EL (cell line): ENCODE measurements at regions not wholly inside any gene's neighbourhood (a gene's known extent, or its start where the extent isn't known, plus 50 kb on each side); places are given as distances from the start of the nearest gene placed in this dataset.

Experiments
- DNase-seq: peaks from one replicate; pipeline ENCODE4 v3.0.0-alpha.2; 2016

DNA sequence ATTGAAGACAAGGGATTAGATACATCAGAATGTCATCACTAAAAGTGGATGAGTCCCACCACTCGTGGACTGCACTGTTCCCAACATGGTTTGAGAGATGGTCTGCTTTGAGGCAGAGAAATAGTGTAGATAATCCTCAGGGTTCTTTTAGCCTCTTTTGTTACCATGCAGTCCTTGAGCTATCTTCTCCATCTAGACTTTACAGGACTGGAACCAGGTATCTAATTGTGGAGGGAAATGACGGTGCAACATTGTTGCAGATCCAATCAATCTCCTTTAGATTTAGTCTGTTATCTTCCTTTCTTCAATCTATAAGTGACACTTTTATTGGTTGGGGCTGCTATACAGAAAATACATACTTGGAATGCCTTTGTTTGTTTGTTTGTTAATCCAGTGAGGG lies 183.8 kb upstream of the CWC22 start:
- DNase-seq: no peak

DNA sequence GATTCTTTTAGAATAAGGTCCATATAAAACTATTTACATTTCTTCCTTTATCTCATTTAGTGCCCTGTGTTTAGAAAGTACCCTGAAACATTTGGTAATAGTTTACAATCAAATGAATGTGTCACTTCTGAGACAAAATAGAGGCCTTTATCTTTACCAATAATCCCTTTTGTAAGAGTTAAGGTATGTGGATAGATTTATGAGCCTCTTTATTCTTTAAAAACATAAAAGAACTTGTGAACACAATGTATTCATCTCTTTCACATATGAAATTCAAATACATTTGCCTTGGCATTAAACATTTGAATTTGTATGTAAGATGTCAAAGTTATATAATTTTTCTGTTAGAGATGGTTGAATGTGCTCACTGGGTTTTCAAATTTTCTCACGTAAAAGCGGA lies 180.5 kb upstream of the CWC22 start:
- no peak for DNase-seq

DNA sequence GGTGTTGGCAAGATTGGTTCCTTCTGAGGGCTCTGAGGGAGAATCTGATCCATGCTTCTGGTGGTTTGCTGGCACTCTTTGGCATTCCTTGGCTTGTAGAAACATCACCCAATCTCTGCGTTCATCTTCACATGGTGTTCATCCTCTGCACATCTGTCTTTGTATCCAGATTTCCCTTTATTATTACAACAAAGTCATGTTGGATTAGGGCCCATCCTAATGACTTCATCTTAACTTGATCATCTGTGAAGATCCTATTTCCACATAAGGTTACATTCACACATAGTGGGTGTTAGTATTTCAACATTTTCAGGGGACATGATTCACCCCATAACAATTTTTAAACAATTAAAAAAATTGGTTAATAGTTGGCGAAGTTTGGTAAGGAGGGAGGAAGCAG lies 177.4 kb upstream of the CWC22 start:
- peak; percentile 74 for DNase-seq

DNA sequence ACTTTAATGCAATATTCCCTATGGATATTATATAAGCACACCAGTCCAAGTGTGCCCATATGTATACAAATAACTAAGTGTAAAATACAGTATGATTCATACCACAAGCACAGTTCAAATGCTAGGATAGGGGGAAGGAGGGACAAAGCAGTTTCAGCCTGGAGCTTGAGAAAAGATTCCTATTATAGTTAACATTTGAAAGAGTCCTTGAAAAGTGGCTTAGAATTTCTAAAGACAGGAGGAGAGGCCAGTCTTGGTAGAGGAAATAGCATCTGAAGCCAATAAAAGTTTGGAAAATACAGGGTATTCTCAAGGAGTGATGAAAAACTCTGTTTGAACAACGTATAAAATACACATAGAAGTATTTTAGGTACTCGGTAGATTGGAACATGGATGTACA lies 173.4 kb upstream of the CWC22 start:
- no peak for DNase-seq

DNA sequence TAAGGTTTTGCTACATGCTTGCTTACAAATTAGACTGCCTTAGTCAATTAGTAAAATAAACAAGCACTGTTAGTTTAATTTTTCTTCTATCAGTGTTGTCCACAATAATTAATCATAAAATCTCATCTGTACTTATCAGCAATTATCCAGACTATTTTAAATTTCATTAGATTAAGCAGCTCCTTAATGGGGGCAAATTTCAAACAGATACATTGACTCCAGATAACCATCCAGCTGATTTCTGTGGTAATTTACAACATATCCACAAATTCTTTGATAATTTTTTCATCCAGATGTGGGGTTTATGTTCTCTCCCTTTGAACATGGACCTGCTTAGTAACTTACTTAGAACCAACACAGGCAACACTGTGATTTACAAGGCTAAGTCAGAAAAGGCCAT lies 170.4 kb upstream of the CWC22 start:
- no peak for DNase-seq

DNA sequence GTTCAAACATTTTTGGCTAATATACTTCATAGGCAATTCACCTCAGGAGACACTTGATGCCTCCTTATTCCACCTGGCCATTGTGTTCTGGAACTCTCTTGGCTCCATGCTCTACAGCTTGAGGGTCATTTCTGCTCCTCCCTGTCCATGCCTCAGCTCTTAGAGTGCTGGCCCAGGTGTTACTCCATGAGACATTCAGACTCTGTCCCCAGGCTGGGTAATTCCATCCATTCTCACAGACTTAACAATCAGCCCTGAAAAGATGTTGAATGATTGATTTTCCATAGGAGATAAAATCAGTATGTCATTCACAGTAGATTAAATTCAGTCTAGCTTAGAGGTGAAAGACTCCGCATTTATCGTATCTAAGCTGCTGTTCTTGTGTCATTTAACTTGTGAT lies 168.6 kb upstream of the CWC22 start:
- no peak for DNase-seq

DNA sequence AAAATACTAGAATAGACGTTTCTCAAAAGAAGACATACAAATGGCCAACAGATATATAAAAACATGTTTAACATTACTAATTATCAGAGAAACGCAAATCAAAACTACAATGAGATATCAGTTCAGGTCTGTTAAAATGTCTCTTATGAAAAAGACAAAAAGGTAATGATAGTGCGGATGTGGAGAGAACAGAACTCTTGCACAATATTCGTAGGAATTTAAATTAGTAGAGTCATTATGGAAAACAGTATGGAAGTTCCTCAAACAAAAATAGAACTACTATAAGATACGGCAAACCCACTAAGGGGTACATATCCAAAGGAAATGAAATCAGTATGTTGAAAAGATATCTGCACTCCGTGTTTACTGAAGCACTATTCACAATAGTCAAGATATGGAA lies 167.5 kb upstream of the CWC22 start:
- DNase-seq: no peak

DNA sequence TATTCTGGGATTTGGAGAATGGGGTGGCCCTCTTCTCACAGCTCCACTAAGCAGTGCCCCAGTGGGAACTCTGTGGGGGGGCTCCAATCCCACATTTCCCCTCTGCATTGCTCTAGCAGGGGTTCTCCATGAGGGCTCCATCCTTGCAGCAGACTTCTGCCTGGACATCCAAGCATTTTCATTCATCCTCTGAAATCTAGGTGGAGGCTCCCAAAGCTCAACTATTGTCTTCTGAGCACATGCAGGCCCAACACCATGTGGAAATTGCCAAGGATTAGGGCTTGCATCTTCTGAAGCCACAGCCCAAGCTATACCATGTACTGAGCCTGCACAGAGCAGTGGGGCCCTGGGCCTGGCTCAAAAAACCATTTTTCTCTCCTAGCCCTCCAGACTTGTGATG lies 162.4 kb upstream of the CWC22 start:
- no peak for DNase-seq

DNA sequence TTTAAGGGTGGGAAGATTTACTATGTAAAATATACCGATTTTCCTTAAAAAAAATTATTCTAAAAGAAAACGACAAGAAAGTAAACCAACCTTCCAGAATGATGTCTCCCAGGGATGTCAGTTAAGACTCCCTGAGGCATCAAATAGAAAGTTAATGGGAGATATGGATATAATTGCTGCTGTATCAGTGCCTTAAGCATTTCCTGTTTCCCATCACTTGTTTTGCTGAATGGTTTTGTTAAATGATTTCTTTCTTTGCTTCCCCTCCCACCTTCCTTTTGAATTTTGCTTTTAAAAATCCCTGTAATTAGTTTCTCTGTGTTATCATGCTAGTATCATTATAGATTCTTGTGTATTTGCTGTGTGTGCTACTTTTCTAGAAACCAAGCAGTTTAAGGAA lies 154.3 kb upstream of the CWC22 start:
- DNase-seq: no peak

DNA sequence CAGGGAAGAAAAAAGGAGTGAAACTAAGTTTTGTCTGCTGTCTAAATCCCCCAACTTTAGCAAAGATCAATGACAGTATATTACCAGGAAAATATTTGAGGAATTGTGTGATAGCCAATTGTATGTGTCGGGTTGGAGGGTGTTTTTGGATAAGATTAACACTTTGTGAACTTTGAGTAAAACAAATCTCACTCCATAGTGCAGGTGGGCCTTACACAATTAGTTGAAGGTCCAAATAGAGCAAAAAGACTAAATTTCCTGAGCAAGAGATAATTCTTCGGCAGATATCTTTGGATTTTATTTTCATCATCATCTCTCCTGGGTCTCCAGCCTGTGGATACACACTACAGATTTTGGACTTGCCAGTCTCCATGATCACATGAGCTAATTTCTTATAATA lies 152.8 kb upstream of the CWC22 start:
- DNase-seq: no peak

DNA sequence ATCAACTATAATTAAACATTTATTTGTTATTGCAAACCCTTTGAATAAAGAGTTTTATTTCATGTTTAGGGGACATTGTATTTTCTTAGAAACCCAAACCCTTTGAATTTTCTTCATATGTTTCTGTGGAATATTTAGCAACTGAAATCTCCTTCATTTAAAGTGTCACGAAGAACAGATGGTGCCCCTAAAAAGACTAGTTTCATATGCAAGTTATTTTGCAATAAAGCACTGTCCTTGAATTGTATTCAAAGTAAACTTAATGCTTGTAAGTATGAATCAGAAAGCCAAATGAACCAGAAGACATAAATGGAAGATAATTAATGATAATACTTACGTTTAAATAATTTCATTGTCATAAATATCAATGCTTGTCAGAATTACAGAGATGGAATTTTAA lies 151.9 kb upstream of the CWC22 start:
- no peak for DNase-seq

DNA sequence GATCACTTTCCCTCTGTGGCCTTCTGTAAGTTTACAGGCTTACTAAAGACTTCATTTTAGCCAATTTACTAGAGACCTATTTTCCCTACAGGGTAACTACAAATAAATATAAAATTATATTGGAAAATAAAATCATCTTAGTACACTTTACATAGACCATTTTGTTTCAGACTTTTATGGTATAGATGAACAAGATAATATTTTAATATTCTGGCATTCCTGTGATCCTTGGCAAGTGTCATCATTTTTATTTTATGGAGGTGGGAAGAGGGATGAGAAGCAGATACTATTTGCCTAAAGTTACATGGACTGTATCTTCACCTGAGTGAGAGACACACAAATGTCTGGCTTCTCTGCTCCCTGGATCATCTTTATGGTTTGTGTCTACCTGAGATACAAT lies 149.6 kb upstream of the CWC22 start:
- no peak for DNase-seq

DNA sequence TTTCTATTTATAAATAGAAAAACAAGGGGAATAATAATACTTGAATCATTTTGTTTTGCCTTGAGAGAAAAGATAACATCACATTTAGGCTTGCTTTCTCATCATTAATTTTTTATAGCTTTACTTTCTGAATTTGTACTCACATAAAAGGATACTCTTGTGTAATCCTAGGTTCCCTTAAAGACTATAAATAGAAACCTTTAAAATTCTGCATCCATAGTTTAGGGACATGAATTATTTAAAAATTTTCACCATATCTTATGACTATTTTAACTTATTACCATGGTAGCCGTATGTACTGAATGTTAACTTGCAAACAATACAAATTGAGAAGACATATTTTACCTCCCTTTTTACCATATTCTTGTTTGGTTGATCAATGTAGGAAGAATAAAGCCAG lies 143.5 kb upstream of the CWC22 start:
- no peak for DNase-seq

DNA sequence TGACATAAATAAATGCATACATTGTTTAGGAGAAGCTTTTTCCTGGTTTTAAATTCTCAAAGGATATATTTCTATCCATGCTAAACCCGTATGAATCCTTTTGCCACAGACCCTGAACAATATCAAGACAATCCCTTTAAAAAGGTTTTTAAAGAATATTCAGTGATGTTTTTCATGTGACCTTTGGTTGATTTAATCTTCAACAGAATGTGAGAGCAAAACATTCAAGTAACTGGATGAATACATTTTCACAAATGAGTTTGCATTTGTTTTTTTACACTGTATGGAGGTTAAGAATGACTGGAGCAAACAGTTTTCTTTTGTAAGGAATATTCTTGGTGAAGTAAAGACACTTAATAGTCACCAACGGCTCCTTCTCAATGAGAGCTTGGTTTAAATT lies 139.4 kb upstream of the CWC22 start:
- DNase-seq: no peak

DNA sequence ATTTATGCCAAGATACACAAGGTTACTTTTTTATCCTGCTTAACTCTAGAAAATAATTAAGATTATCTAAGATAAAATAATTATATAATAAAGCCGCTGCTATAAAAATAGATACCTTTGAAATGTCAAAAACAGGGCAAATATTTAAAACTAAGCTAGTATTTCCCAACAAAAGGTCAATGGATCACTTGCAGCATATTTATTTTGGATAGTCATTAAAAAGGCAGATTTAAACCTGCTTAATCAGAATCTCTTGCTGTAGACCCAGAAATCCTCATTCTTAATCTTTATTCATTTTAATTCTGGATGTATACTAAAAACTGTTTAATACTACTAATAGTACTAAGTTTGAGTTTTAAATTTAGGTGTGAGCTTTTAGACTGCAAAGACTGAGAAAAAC lies 139.0 kb upstream of the CWC22 start:
- DNase-seq: no peak

DNA sequence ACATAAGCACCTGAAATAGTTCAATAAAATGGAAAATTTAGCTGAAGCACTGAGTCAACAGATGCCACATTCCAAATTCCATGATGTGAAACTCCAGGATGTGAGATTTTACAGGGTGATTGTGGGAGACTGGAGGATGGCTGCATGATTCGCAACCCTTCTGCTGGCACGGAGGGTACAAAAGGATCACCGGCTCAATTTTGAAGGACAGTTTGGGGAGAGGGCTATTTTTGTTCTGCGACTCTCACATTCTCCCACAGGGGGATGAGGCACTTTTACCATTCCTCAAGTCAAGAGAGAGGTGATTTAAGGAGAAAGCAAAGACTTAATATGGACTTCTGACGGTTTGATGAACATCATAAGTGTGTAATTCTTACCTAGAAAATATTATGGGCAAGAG lies 138.1 kb upstream of the CWC22 start:
- no peak for DNase-seq

DNA sequence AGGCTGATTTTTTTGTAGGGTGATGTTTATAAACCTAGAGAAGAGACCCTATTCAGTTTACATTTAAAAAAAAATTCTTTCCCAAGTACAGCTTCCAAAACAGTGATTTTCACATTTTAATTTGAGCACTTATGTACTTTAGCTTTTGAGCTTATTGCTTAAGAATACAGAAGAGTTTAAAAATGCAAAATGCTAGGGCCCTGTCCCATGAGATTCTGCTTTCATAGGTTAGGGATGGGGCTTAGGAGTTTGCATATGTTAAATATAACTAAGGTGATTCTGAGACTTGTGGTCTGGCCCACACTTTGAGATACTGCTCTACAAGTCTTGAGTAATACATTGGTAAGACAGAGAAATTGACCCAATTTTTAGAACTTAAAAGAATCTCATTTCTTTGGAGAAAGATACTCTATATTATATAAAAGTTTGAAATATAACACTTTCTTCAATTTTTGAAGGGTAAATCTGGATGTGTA lies 137.3 kb upstream of the CWC22 start:
- DNase-seq: no peak

DNA sequence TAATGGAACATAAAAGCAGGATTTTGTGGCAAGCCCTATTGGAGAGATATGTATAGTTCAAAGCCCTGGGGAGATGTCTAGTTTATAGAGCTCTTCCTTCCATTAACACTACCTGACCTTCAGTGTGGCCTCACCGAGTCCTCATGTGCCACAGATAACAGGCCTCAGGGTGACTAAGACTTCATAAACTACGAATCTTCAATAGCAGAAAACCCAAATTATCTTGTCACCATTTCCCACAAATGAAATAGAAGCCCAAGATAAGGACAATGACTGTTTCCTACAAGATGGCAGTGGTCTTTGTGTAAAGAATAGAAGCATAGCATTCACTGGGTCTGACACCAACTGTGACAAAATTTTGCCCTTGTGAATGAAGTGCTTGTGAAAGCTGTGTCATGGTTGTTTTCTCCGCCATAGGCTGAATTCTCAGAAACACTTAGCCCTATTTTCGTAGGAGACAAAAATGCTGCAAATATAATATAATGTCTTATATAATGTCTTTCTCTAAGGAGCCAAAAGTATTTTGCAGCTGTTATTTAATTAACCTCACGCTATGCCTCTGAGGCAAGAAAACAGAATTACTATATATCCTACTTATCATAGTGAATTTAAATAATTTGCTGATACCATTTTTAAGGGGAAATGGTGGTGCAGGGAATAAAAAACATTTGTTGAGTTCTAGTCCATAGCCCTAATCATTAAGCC lies 136.7 kb upstream of the CWC22 start:
- no peak for DNase-seq

DNA sequence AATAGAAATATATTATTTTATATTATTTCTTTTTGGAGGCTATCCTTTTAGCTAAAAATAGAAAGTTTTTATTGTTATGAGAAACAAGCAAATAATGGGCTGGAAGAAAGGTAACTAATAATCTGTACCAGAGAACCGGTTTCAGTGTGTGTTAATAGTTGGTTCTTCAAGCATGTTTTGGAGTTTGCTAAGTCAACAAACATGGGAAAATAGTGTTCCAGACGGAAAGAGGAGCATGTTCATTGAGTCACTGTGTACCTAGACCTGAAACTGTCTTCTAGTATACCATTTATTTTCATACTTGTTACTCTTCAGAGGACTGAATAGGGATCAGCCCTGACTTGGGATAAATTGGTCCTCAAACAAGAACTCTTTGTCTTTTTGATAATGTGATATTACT lies 134.5 kb upstream of the CWC22 start:
- DNase-seq: no peak

DNA sequence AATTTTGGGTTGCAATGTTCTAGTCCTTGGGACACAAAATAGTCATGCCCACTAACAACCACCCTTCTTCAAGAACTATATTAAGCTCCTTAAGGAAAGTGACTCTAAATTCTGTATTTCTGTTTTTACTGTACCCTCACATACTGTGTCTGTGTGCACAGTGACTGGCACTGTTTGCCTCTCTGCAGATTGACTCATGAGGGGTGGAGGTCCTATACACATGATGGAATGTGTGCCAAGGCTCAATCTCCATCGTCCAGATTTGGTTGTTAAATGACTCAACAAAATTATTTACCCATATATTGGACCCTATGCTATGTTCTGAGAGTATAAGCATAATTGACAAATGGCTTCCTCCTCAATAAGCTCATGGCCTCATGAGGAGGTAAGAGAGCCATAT lies 126.6 kb upstream of the CWC22 start:
- no peak for DNase-seq

DNA sequence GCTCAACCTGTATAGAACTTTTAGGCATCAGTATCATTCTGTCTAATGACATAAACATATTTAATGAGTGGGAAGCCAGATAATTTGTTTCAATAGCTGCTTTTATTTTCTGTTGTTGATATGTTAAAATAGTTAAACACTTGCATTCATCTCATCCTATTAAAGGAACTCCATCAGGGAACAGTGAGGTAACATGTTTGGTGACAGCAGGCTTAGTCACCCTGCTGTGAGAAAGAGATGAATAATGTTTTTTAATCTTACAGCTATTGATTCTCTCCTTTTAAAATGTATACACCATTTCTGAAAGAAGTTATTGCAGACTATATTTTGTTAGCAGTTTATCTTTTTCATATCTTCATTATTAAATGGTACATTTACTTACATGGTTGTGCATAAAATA lies 123.3 kb upstream of the CWC22 start:
- DNase-seq: peak; percentile 61

DNA sequence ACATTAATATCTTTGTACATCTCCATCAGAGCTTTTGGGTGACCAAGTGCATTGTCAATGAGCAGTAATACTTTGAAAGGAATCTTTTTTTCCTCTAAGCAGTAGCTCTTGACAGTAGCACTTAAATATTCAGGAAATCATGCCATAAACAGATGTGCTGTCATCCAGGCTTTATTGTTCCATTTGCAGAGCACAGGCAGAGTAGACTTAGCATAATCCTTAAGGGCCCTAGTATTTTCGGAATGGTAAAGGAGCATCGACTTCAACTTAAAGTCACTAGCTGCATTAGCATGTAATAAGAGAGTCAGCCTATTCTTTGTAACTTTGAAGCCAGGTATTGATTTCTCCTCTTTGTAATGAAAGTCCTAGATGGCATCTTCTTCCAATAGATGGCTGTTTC lies 121.8 kb upstream of the CWC22 start:
- DNase-seq: no peak

DNA sequence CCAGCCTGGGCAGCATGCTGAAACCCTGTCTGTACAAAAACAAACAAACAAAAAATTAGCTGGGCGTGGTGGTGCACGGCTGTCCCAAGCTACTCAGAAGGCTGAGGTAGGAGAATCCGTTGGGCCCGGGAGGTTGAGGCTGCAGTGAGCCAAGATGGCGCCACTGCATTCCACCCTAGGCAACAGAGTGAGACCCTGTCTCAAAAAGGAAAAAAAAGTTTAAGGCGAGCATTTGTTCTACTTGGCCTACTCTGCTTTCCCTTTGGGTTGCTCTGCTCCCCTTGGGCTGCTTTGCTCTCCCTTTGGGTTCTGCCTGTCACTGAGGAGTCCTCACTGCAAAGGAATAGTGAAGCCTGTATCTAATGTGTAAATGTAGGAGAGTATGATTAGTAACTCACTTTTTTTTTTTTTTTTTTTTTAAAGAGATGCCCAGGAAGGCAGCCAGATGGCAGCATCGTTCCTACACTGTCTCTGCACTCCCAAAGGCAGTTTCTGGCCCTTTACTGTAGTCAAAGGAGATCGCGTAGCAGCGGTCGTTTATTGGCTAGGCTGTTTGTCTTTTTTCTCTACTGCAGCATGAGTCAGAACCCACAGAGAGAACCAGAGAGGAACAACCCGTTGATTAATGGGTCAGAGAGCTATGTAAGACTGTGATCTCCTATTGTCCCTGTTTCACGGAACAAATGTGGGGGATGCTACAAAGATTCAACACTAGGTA lies 118.3 kb upstream of the CWC22 start:
- peak; percentile 95 for DNase-seq

DNA sequence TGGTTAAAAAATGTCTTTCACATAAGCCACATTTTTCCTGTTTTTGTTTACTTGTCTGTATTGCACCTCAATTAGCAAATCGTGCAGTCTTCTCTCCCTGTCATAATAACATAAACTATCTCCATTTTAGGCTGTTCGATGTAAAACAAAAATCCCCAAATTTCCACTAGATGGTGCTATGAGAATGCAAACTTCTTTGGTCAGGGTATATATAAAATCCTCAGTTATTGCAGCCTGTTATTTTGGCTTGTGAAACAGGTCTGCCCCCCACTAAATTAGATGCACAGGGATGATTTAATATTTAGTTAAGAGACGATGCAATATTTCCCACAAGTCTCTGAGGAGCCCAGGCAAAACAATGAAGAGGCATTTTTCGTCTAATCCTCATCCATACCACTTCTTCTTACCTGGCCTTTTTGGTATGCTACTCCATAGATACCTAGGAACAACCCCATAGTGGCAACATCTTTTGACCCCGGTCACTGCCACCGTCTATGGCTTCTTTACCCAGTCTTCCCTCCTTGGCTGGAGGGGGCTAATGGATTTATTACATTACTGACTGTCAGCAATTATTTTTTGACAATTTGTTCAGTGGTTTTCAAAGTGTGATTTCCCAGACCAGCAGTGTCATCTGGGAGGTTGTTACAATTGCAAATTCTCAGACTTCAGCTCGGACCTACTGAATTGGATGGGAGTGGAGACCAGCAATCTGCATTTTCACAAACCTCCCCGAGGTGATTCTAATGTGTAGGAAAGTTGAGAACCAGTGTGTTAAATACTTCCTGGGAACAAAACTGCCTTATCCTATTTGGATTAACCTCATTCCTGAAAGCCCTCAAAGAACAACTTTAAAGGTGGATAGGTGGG lies 117.4 kb upstream of the CWC22 start:
- peak; percentile 64 for DNase-seq
